Activated CD8-positive, alpha-beta memory T cell treated with anti-CD3 and anti-CD28 coated beads, Interleukin-2, amount 50 U/mL, for 4 hours (primary cell): ENCODE measurements at regions not wholly inside any gene's neighbourhood (a gene's known extent, or its start where the extent isn't known, plus 50 kb on each side); places are given as distances from the start of the nearest gene placed in this dataset.
A peak's percentile ranks its signal among the peaks of the same experiment; 100 is the strongest.
"Not testable (repeated sequence)": the region's sequence is repeated elsewhere in the genome, so short reads cannot be mapped to it uniquely, and the experiment has no call there.

Source experiments
- DNase-seq: peaks from one replicate; pipeline ENCODE4 v3.0.0-alpha.2; 2020

- DNase-seq: no peak
These were observed 111.8 kb downstream of the KIF26A start for GRCh38 chr14:104250175-104250574.

GRCh38 chr14:104252256-104253215 is 114.1 kb downstream of the KIF26A start:
- DNase-seq: no peak

GRCh38 chr14:104253223-104253822 is 114.9 kb downstream of the KIF26A start:
- no peak for DNase-seq

- DNase-seq: no peak
These were observed 115.5 kb downstream of the KIF26A start for GRCh38 chr14:104253901-104254353.

- DNase-seq: no peak
These were observed 116.5 kb downstream of the KIF26A start for GRCh38 chr14:104254735-104255400.

- no peak for DNase-seq
These were observed 117.6 kb downstream of the KIF26A start for GRCh38 chr14:104256025-104256424.

GRCh38 chr14:104262515-104263514 is 124.4 kb downstream of the KIF26A start:
- peak; percentile 11 for DNase-seq

GRCh38 chr14:104263675-104264358 is 125.4 kb downstream of the KIF26A start:
- DNase-seq: peak; percentile 10

GRCh38 chr14:104264495-104265265 is 126.3 kb downstream of the KIF26A start:
- no peak for DNase-seq

- no peak for DNase-seq
These were observed 127.7 kb downstream of the KIF26A start for GRCh38 chr14:104265918-104266630.

- no peak for DNase-seq
These were observed 128.5 kb downstream of the KIF26A start for GRCh38 chr14:104266631-104267575.

- no peak for DNase-seq
These were observed 129.5 kb downstream of the KIF26A start for GRCh38 chr14:104267895-104268294.

- no peak for DNase-seq
These were observed 129.9 kb downstream of the KIF26A start for GRCh38 chr14:104268295-104268694.

GRCh38 chr14:104268725-104269436 is 130.5 kb downstream of the KIF26A start:
- DNase-seq: peak; percentile 12

GRCh38 chr14:104269511-104270241 is 131.3 kb downstream of the KIF26A start:
- DNase-seq: not testable (repeated sequence)

GRCh38 chr14:104271391-104271790 is 133.0 kb downstream of the KIF26A start:
- no peak for DNase-seq

- DNase-seq: no peak
These were observed 136.4 kb downstream of the KIF26A start for GRCh38 chr14:104274806-104275205.
